Muscle of back (tissue), 3 donors: ENCODE measurements at regions not wholly inside any gene's neighbourhood (a gene's known extent, or its start where the extent isn't known, plus 50 kb on each side); places are given as distances from the start of the nearest gene placed in this dataset.

Source experiments
- DNase-seq, 3 donors: peaks; one replicate each; pipeline versions ENCODE4 v3.0.0 to v3.0.0-alpha.2; 2013

- DNase-seq = peak in 2 of 3 donors; percentile 16 to 37
Measured at GRCh38 chr1:60448850-60449249, 375.3 kb upstream of the C1orf87 start.

- no peak for DNase-seq
Measured at GRCh38 chr1:60444680-60445079, 371.1 kb upstream of the C1orf87 start.

- DNase-seq = peak in 2 of 3 donors; percentile 23 to 53
Measured at GRCh38 chr1:60436186-60436585, 362.6 kb upstream of the C1orf87 start.

GRCh38 chr1:60431593-60431992 lies 358.0 kb upstream of the C1orf87 start:
- DNase-seq = no peak

- DNase-seq = peak in 2 of 3 donors; percentile 6 to 31
Measured at GRCh38 chr1:60430375-60430774, 356.8 kb upstream of the C1orf87 start.

- DNase-seq = peak in 1 of 3 donors; percentile 31
Measured at GRCh38 chr1:60428127-60428526, 354.6 kb upstream of the C1orf87 start.

GRCh38 chr1:60427701-60428100 lies 354.1 kb upstream of the C1orf87 start:
- no peak for DNase-seq

- DNase-seq = no peak
Measured at GRCh38 chr1:60427194-60427593, 353.6 kb upstream of the C1orf87 start.

- no peak for DNase-seq
Measured at GRCh38 chr1:60425528-60425927, 352.0 kb upstream of the C1orf87 start.

- peak in 2 of 3 donors; percentile 20 to 64 for DNase-seq
Measured at GRCh38 chr1:60423146-60423780, 349.7 kb upstream of the C1orf87 start.

GRCh38 chr1:60421965-60422364 lies 348.4 kb upstream of the C1orf87 start:
- no peak for DNase-seq

- no peak for DNase-seq
Measured at GRCh38 chr1:60419023-60419422, 345.5 kb upstream of the C1orf87 start.

GRCh38 chr1:60415696-60416095 lies 342.1 kb upstream of the C1orf87 start:
- DNase-seq = no peak

- no peak for DNase-seq
Measured at GRCh38 chr1:60413091-60413490, 339.5 kb upstream of the C1orf87 start.

- peak in 1 of 3 donors; percentile 30 for DNase-seq
Measured at GRCh38 chr1:60411591-60411990, 338.0 kb upstream of the C1orf87 start.

- peak; percentile 42 to 87 (median 67) for DNase-seq
Measured at GRCh38 chr1:60402816-60403215, 329.2 kb upstream of the C1orf87 start.

- DNase-seq = no peak
Measured at GRCh38 chr1:60402216-60402615, 328.6 kb upstream of the C1orf87 start.

- no peak for DNase-seq
Measured at GRCh38 chr1:60394436-60394835, 320.9 kb upstream of the C1orf87 start.

GRCh38 chr1:60390593-60391282 lies 317.2 kb upstream of the C1orf87 start:
- no peak for DNase-seq

- DNase-seq = peak in 1 of 3 donors; percentile 32
Measured at GRCh38 chr1:60388092-60388987, 314.8 kb upstream of the C1orf87 start.

GRCh38 chr1:60387175-60387574 lies 313.6 kb upstream of the C1orf87 start:
- DNase-seq = no peak

- no peak for DNase-seq
Measured at GRCh38 chr1:60386249-60386648, 312.7 kb upstream of the C1orf87 start.

GRCh38 chr1:60376196-60376595 lies 302.6 kb upstream of the C1orf87 start:
- no peak for DNase-seq
